Right lobe of liver (tissue), 4 donors: ENCODE measurements at regions not wholly inside any gene's neighbourhood (a gene's known extent, or its start where the extent isn't known, plus 50 kb on each side); places are given as distances from the start of the nearest gene placed in this dataset.

Source experiments
- CTCF ChIP-seq, 4 donors: fragments of 200-600 bp in 3 of 4; fragments of 450-650 bp in 1 of 4; IDR thresholded peaks; one replicate each; pipeline versions ENCODE4 v1.5.1 to v1.8.0; 2016 to 2022; ENCODE audit warnings: antibody characterized with exemption in 4 of 4, mild to moderate bottlenecking in 2 of 4
- POLR2A ChIP-seq: fragments of 450-650 bp; IDR thresholded peaks from one replicate; pipeline ENCODE4 v1.6.1; 2017; ENCODE audit warnings: antibody characterized with exemption, mild to moderate bottlenecking
- donor health status: DM: no; HTN: no; CAD: no.
- donor health status: DM: no; HTN: no; CAD: no.
- donor health status: DM: no; HTN: yes; CAD: no.

GRCh38 chr14:65901595-65901994 is 489.1 kb downstream of the FUT8 start:
- TF ChIP-seq CTCF (IDR thresholded peaks at IDR 0.05) (no peak), POLR2A (no peak)
